Naive thymus-derived CD4-positive, alpha-beta T cell (primary cell): ENCODE measurements at regions not wholly inside any gene's neighbourhood (a gene's known extent, or its start where the extent isn't known, plus 50 kb on each side); places are given as distances from the start of the nearest gene placed in this dataset.

ENCODE experiments used
- ATAC-seq: fragments of 150-1000 bp; cut with Tn5 transposase; 2 replicates; pipeline ENCODE4 v1.10.0; 2021; ENCODE audit warnings: mild to moderate bottlenecking, moderate library complexity
- CTCF ChIA-PET: fragments of 350-600 bp; sonication (Branson Sonifier 250); formaldehyde crosslinking; loops from one replicate; lab custom pipeline; 2021; ENCODE audit warnings: antibody characterized with exemption; lab: Charles Lee
- POLR2A ChIA-PET: fragments of 350-600 bp; sonication (Branson Sonifier 250); formaldehyde crosslinking; loops from one replicate; lab custom pipeline; 2021; ENCODE audit warnings: antibody characterized with exemption, inconsistent platforms; lab: Charles Lee
- DNase-seq, 9 donors: peaks; one replicate each; pipeline versions ENCODE4 v3.0.0 to v3.0.0-alpha.2; 2020 to 2022; ENCODE audit warnings: mixed read lengths in 1 of 9
- H3K27ac ChIP-seq: one replicate; pipeline ENCODE4 v1.7.0; 2013; ENCODE audit warnings: mild to moderate bottlenecking, low read depth, low read length, moderate library complexity
- H3K27me3 ChIP-seq, 2 donors: one replicate each; pipeline ENCODE4 v1.7.0; 2013; ENCODE audit warnings: low read length in 2 of 2, mild to moderate bottlenecking in 2 of 2, moderate library complexity in 2 of 2; ENCODE audit not compliant: control insufficient read depth in 2 of 2, insufficient read depth in 2 of 2
- H3K36me3 ChIP-seq, 3 experiments: 1 replicate in 2 of 3; 2 replicates in 1 of 3; pipeline ENCODE4 v1.7.0; 2013; ENCODE audit warnings: low read length in 3 of 3, mild to moderate bottlenecking in 3 of 3, moderate library complexity in 1 of 3; ENCODE audit not compliant: insufficient read depth in 3 of 3, control insufficient read depth in 2 of 3
- H3K4me1 ChIP-seq, 2 donors: one replicate each; pipeline ENCODE4 v1.7.0; 2013; ENCODE audit warnings: low read length in 2 of 2, mild to moderate bottlenecking in 2 of 2, moderate library complexity in 1 of 2; ENCODE audit not compliant: control insufficient read depth in 2 of 2, insufficient read depth in 2 of 2
- H3K4me3 ChIP-seq: 2 replicates; pipeline ENCODE4 v1.7.0; 2013; ENCODE audit warnings: mild to moderate bottlenecking, low read length
- H3K9me3 ChIP-seq, 3 experiments: 1 replicate in 2 of 3; 2 replicates in 1 of 3; pipeline ENCODE4 v1.7.0; 2013; ENCODE audit warnings: low read length in 3 of 3; ENCODE audit not compliant: control insufficient read depth in 2 of 3
- H3K27ac Mint-ChIP-seq, 9 donors: one replicate each; pipeline ENCODE4 v1.8.0; 2020 to 2022; ENCODE audit warnings: mixed read lengths in 9 of 9, mild to moderate bottlenecking in 8 of 9, moderate library complexity in 5 of 9, inconsistent platforms in 2 of 9
- H3K27me3 Mint-ChIP-seq, 5 donors: one replicate each; pipeline ENCODE4 v1.8.0; 2021 to 2022; ENCODE audit warnings: mixed read lengths in 5 of 5, mild to moderate bottlenecking in 1 of 5
- H3K36me3 Mint-ChIP-seq, 5 donors: one replicate each; pipeline ENCODE4 v1.8.0; 2020 to 2022; ENCODE audit warnings: mixed read lengths in 5 of 5, mild to moderate bottlenecking in 3 of 5, inconsistent platforms in 1 of 5
- H3K4me1 Mint-ChIP-seq, 7 donors: one replicate each; pipeline ENCODE4 v1.8.0; 2020 to 2022; ENCODE audit warnings: mixed read lengths in 7 of 7, mild to moderate bottlenecking in 3 of 7, inconsistent platforms in 1 of 7
- H3K4me3 Mint-ChIP-seq, 10 donors: one replicate each; pipeline ENCODE4 v1.8.0; 2020 to 2022; ENCODE audit warnings: mild to moderate bottlenecking in 10 of 10, mixed read lengths in 10 of 10, moderate library complexity in 6 of 10, inconsistent platforms in 2 of 10
- H3K9me3 Mint-ChIP-seq, 11 donors: one replicate each; pipeline ENCODE4 v1.8.0; 2020 to 2022; ENCODE audit warnings: mixed read lengths in 11 of 11, mild to moderate bottlenecking in 4 of 11, inconsistent platforms in 1 of 11, moderate library complexity in 1 of 11
- intact Hi-C, 2 donors: fragments of 100-400 bp; cut with micrococcal nuclease; formaldehyde crosslinking; loops; one replicate each; pipeline ENCODE4 v1.15.1; 2023

DNA sequence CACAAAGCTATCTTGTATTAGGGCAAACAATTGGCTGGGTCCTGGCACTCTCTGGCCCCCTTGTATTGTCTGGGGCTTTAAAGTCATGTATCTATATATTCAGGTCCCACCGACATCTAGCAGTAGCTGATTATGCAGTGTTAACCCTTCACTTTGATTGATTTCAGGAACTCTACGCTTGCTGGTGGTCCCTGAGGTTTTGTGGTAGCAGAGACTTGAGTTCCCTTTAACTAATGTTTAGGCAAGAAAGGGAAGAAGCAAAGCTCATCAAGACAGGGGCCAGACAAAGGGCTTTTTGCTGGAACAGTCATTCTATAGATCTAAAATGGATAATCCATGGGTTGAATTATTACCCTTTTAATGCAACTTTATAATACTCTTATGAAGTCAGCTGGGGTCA, 95.3 kb upstream of the EPB41L3 start:
- Mint-ChIP-seq H3K4me3 (no peak overlapping the region), H3K36me3 (peaks cover 0 to 4% (median 0%) of the 10 kb centered on the region in 5 donors), H3K9me3 (peaks cover 0 to 6% (median 0%) of the 10 kb centered on the region in 11 donors), H3K4me1 (peaks cover 0 to 2% (median 0%) of the 10 kb centered on the region in 7 donors), H3K27me3 (peaks cover 7 to 50% (median 28%) of the 10 kb centered on the region in 5 donors), H3K27ac (no peak overlapping the region)
- Histone ChIP-seq H3K4me3 (no peak overlapping the region), H3K36me3 (no peaks in the 10 kb centered on the region), H3K4me1 (no peaks in the 10 kb centered on the region), H3K9me3 (no peaks in the 10 kb centered on the region), H3K27me3 (no peaks in the 10 kb centered on the region), H3K27ac (no peak overlapping the region)
- ChIA-PET POLR2A (no interaction called here), CTCF (no interaction called here)
- no peak for DNase-seq
- no peak for ATAC-seq
- intact Hi-C loops = loop anchor here in 1 of 2 donors (10.0 kb wide), 2 partner anchors 184 to 214 kb away; no protein-coding TSS in a partner anchor

DNA sequence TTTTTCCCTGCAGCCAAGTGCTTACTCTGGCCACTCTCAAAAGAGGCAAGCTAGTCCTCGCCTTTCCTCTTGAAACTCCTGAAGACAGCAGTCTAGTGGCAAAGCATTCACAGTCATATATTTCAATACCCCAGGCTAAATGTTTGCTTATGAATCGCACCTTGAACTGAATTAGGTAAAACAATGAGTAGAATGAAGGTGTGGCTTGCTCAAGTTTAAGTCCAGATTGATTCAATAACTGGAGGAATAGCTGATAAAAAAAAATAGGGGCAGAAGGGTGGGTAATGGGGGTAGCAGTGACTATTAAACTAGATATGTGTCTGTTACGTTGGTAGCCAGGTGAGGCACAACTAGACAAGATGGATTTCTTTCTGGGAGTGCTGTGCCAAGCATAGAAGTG, 88.2 kb upstream of the EPB41L3 start:
- H3K27me3 Mint-ChIP-seq = peaks cover 34 to 45% (median 42%) of the 10 kb centered on the region in 5 donors
- no peak overlapping the region for H3K4me3 Mint-ChIP-seq
- Histone ChIP-seq H3K36me3 (no peaks in the 10 kb centered on the region), H3K27ac (no peak overlapping the region), H3K4me1 (peaks cover 0 to 5% of the 10 kb centered on the region in 2 donors), H3K27me3 (peaks cover 0 to 3% of the 10 kb centered on the region in 2 donors), H3K4me3 (no peak overlapping the region), H3K9me3 (no peaks in the 10 kb centered on the region)
- no peak overlapping the region for H3K27ac Mint-ChIP-seq
- CTCF ChIA-PET = no interaction called here
- peaks cover 0 to 12% (median 7%) of the 10 kb centered on the region in 7 donors for H3K4me1 Mint-ChIP-seq
- peaks cover 0 to 6% (median 0%) of the 10 kb centered on the region in 11 donors for H3K9me3 Mint-ChIP-seq
- DNase-seq (no peak), ATAC-seq (no peak)
- peaks cover 0 to 4% (median 0%) of the 10 kb centered on the region in 5 donors for H3K36me3 Mint-ChIP-seq
- intact Hi-C loops = loop anchor here in 1 of 2 donors (10.0 kb wide), 2 partner anchors 177 to 207 kb away; no protein-coding TSS in a partner anchor
- POLR2A ChIA-PET = no interaction called here

DNA sequence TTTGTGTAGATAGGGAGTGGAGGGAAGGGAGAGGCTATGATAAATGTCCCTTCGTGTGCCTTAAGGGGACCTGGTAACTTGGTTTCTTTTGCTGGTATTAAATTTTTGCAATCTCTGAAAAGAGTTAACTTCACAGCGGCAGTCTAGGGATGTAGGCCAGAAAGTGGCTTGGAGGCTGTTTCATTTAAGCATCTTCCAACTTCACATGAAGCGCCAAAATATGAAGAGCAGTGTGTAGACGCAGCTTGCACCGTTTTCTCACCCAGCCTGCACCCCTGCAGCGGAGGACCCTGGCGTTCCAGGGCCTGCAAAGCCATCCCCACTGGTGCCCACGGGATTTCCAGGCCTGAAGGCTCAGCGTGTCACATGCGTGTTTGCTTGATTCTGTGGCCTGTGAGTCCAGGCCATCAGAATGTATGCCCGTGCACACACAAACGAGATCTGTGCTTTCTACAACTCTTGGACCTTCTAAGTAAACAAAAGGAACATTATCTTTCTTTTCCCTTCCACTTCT, 87.2 kb upstream of the EPB41L3 start:
- H3K4me3 ChIP-seq = no peak overlapping the region
- DNase-seq (no peak), ATAC-seq (no peak)
- CTCF ChIA-PET = no interaction called here
- intact Hi-C loops = loop anchor here in 1 of 2 donors (10.0 kb wide), 2 partner anchors 176 to 206 kb away; no protein-coding TSS in a partner anchor
- no peaks in the 10 kb centered on the region for H3K36me3 ChIP-seq
- Mint-ChIP-seq H3K9me3 (peaks cover 0 to 1% (median 0%) of the 10 kb centered on the region in 11 donors), H3K27ac (no peak overlapping the region), H3K36me3 (no peaks in the 10 kb centered on the region), H3K4me1 (peaks cover 0 to 12% (median 7%) of the 10 kb centered on the region in 7 donors), H3K27me3 (peaks cover 28 to 45% (median 36%) of the 10 kb centered on the region in 5 donors), H3K4me3 (peak overlapping the region in 8 of 10 donors; percentile 1 to 84 (median 38))
- H3K4me1 ChIP-seq = peaks cover 0 to 5% of the 10 kb centered on the region in 2 donors
- no peak overlapping the region for H3K27ac ChIP-seq
- POLR2A ChIA-PET = no interaction called here
- H3K27me3 ChIP-seq = peaks cover 0 to 3% of the 10 kb centered on the region in 2 donors
- no peaks in the 10 kb centered on the region for H3K9me3 ChIP-seq

DNA sequence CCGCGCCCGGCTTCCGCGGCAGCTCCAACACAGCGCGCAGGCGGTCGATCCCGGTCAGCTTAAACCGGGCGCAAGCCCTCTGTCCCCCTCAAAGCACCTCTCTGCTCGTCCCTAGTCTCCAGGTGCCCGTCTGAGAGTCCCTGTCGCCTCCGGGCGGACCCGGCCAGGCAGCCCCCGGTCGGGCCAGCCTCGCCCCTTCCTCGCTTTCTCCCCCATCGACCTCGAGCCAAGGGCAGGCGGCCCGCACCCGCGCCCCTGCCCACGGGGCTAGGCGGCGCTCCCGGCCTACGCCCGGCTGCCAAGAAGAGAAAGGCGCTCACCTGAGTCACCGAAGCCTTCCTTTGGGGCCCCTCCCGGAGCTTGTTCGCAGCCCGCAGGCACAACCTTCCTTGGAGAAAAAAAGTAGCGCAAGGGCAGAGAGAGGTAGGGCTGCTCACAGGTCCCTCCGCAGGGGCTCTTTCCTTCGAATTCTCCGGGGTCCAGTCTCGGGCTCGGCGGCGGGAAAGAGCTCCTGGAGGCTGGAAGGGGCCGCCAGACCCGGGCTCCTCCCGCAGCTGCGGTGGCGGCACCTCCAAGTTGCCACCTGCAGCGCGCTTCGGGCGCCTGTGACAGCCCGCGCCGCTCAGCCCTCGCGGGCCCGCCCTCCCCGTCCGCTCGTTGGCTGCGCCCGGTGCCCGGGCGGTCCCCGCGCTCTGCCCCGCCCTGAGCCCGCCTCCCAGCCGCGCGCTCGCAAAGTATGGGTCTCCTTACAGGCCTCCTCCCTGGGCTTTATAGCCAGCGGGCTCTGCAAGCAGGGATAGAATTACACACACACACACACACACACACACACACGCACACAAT, 86.5 kb upstream of the EPB41L3 start:
- Mint-ChIP-seq H3K4me3 (peak overlapping the region in 6 of 10 donors; percentile 65 to 93 (median 74)), H3K27ac (no peak overlapping the region), H3K9me3 (no peaks in the 10 kb centered on the region), H3K4me1 (peaks cover 0 to 12% (median 7%) of the 10 kb centered on the region in 7 donors), H3K27me3 (peaks cover 23 to 45% (median 36%) of the 10 kb centered on the region in 5 donors), H3K36me3 (no peaks in the 10 kb centered on the region)
- CTCF ChIA-PET = no interaction called here
- POLR2A ChIA-PET = no interaction called here
- Histone ChIP-seq H3K27ac (no peak overlapping the region), H3K36me3 (no peaks in the 10 kb centered on the region), H3K4me1 (peaks cover 0 to 5% of the 10 kb centered on the region in 2 donors), H3K9me3 (no peaks in the 10 kb centered on the region), H3K4me3 (no peak overlapping the region), H3K27me3 (peaks cover 0 to 3% of the 10 kb centered on the region in 2 donors)
- ATAC-seq = peak; percentile 89
- peak in 7 of 9 donors; percentile 17 to 59 (median 30) for DNase-seq
- intact Hi-C loops = loop anchor here in 1 of 2 donors (10.0 kb wide), 2 partner anchors 175 to 205 kb away; no protein-coding TSS in a partner anchor

DNA sequence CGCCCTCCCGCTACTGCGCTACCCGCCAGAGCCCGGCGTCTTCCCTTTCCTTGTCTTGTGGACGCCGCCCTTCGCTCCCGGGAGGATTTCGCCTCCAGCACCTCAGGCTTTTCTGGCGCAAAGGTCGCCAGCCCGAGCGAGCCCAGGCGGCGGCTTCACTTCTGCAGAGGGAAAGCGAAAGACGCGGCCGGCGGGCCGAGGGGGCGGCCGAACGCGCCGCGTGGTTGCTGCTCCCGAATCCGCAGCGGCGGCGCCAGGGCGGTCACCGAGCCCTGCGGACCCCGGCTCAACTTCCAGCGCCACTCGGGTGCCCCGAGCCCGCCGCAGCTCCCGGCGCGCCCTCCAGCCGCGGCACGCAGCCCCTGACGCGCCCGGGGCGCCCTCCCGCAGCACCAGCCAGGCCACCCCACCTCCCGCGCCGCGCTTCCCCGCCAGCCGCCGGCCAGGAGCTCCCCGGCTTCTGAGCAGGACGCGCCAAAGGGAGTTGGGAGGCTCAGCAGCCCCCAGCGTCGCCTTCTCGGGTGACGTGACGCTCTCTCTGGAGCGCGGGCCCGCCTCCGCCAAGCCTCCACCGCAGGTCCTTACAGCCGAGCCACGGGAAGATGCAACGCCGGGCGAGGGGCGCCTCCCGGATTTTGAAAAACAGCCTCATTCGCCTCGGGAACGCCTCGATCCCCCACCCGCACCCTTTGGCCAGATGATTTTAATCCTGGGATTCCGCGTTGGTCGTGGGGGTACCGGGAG, 84.9 kb upstream of the EPB41L3 start:
- Histone ChIP-seq H3K36me3 (no peaks in the 10 kb centered on the region), H3K9me3 (no peaks in the 10 kb centered on the region), H3K4me3 (no peak overlapping the region), H3K4me1 (peaks cover 0 to 5% of the 10 kb centered on the region in 2 donors), H3K27ac (no peak overlapping the region), H3K27me3 (peaks cover 0 to 3% of the 10 kb centered on the region in 2 donors)
- ChIA-PET POLR2A (no interaction called here), CTCF (no interaction called here)
- ATAC-seq (no peak), DNase-seq (peak in 3 of 9 donors; percentile 3 to 31 (median 9))
- Mint-ChIP-seq H3K27ac (no peak overlapping the region), H3K4me3 (peak overlapping the region in 7 of 10 donors; percentile 59 to 93 (median 78)), H3K27me3 (peaks cover 16 to 37% (median 29%) of the 10 kb centered on the region in 5 donors), H3K36me3 (no peaks in the 10 kb centered on the region), H3K9me3 (no peaks in the 10 kb centered on the region), H3K4me1 (peaks cover 0 to 12% (median 7%) of the 10 kb centered on the region in 7 donors)
- intact Hi-C loops = loop anchor here in 1 of 2 donors (5.0 kb wide), 1 partner anchor 331 kb away; the partner anchor contains the start of gene ZBTB14
